Gastroesophageal sphincter (tissue), 4 donors: ENCODE measurements at regions not wholly inside any gene's neighbourhood (a gene's known extent, or its start where the extent isn't known, plus 50 kb on each side); places are given as distances from the start of the nearest gene placed in this dataset.
"Not testable (repeated sequence)": the region's sequence is repeated elsewhere in the genome, so short reads cannot be mapped to it uniquely, and the experiment has no call there.

Experiments used
- ATAC-seq: fragments of 150-250 bp; one replicate; pipeline ENCODE4 v1.9.1; 2016; ENCODE audit warnings: mild to moderate bottlenecking, moderate library complexity
- H3K27ac ChIP-seq, 4 donors: fragments of 200-600 bp; sonication (generic) in 3 of 4; 1 replicate in 3 of 4; 2 replicates in 1 of 4; pipeline ENCODE4 v1.5.1; 2016 to 2019
- H3K27me3 ChIP-seq: fragments of 200-600 bp; sonication (generic); one replicate; pipeline ENCODE4 v1.5.1; 2019
- H3K36me3 ChIP-seq, 2 donors: fragments of 200-600 bp; sonication (generic); one replicate each; pipeline ENCODE4 v1.5.1; 2019; ENCODE audit warnings: control low read depth in 1 of 2
- H3K4me1 ChIP-seq, 3 donors: fragments of 200-600 bp; sonication (generic); 1 replicate in 2 of 3; 2 replicates in 1 of 3; pipeline ENCODE4 v1.5.1; 2016 to 2019; ENCODE audit warnings: control low read depth in 2 of 3
- H3K4me3 ChIP-seq, 2 donors: fragments of 200-600 bp; sonication (generic); one replicate each; pipeline ENCODE4 v1.5.1; 2019; ENCODE audit warnings: mild to moderate bottlenecking in 1 of 2, moderate library complexity in 1 of 2
- H3K9me3 ChIP-seq, 3 donors: fragments of 200-600 bp; sonication (generic); one replicate each; pipeline ENCODE4 v1.5.1; 2017 to 2019; ENCODE audit warnings: control low read depth in 2 of 3
- CTCF ChIP-seq, 4 experiments: fragments of 200-600 bp in 2 of 4; fragments of 450-650 bp in 2 of 4; sonication (generic) in 1 of 4; IDR thresholded peaks; one replicate each; pipeline ENCODE4 v1.5.1; 2017 to 2019; ENCODE audit warnings: antibody characterized with exemption in 4 of 4, mild to moderate bottlenecking in 2 of 4, moderate library complexity in 2 of 4
- EP300 ChIP-seq: sonication (generic); formaldehyde crosslinking; IDR thresholded peaks from one replicate; pipeline ENCODE4 v1.6.1; 2017; ENCODE audit warnings: antibody characterized with exemption, mild to moderate bottlenecking
- POLR2A ChIP-seq, 2 donors: fragments of 450-650 bp; IDR thresholded peaks; one replicate each; pipeline ENCODE4 v1.6.1; 2017; ENCODE audit warnings: antibody characterized with exemption in 2 of 2, mild to moderate bottlenecking in 2 of 2, moderate library complexity in 1 of 2
- POLR2AphosphoS5 ChIP-seq: sonication (generic); formaldehyde crosslinking; IDR thresholded peaks from one replicate; pipeline ENCODE4 v1.6.1; 2017; ENCODE audit warnings: antibody characterized with exemption
- WGBS, 2 donors: methylation state at CpG; one replicate each; pipeline ENCODE4 v1.1.5; 2018; ENCODE audit warnings: low coverage in 1 of 2; 5-methylcytosine and 5-hydroxymethylcytosine counted together

DNA sequence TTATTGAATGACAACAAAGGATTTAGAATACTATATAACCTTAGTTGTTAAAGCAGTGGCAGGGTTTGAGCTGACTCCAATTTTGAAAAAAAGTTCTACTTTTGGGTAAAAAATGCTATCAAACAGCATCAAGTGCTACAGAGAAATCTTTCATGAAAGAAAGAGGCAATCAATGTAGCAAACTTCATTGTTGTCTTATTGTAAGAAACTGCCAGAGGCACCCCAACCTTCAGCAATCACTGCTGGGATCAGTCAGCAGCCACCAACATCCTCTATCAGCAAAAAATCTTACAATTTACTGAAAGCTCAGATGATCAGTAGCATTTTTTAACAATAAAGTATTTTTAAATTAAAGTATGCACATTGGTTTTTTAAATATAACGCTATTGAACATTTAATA, 4754.7 kb upstream of the OR11H1 start:
- H3K4me1 ChIP-seq, H3K27me3 ChIP-seq, H3K4me3 ChIP-seq, H3K36me3 ChIP-seq, ATAC-seq, H3K27ac ChIP-seq: not testable (repeated sequence)
- H3K9me3 ChIP-seq, result peaks cover 0 to 25% (median 2%) of the 10 kb centered on the region in 3 donors
- 33 to 36% methylated on average over 1 of the region's 1 CpG for WGBS, 2 donors

DNA sequence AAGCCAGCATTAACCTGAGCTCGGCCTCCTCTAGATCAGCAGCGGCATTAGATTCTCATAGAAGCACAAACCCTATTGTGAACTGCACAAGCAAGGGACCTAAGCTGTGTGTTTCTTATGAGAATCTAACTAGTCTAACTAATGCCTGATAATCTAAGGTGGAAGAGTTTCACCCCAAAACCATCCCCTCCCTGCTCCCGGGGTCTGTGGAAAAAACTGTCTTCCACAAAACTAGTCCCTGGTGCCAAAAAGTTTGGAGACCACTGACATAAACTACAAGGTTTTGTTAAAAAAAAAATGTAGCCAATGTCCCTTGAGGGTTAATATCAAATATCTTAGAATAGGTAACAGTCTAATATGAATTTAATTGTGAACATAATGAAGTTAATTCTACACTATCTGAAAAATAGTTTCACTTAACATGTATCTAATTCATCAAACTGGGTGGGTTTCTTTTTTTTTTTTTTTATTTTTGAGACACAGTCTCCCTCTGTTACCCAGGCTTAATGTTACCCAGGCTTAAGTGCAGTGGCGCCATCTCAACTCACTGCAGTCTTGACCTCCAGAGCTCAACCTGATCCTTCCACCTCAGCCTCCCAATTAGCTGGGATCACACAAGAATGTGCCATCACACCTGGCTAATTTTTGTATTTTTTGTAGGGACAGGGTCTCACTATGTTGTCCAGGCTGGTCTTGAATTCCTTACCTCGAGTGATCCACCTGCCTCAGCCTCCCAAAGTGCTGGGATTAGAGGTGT, 4752.2 kb upstream of the OR11H1 start:
- ATAC-seq, H3K36me3 ChIP-seq, H3K27me3 ChIP-seq, H3K27ac ChIP-seq, H3K4me1 ChIP-seq, H3K4me3 ChIP-seq: not testable (repeated sequence)
- 47 to 49% methylated on average over 5 of the region's 5 CpGs for WGBS, 2 donors
- peaks cover 0 to 13% (median 0%) of the 10 kb centered on the region in 3 donors for H3K9me3 ChIP-seq

GRCh38 chr22:10776358-10776729, 4751.6 kb upstream of the OR11H1 start:
- ATAC-seq, result not testable (repeated sequence)
- 41 to 53% methylated on average over 7 of the region's 7 CpGs for WGBS, 2 donors

DNA sequence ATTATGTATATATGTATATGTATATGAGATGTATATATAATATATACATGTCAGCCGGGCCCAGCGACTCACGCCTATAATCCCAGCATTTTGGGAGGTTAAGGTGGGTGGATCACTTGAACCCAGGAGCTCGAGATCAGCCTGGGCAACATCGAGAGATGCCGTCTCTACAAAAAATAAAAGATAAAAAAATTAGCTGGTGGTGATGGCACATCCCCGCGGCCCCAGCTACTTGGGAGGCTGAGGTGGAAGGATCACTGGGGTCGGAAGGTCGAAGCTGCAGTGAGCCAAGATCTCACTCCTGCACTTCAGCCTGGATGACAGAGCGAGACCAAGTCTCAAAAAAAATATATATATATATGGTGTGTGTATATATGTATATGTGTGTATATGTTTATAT, 4750.3 kb upstream of the OR11H1 start:
- WGBS, 2 donors, result 67 to 68% methylated on average over 11 of the region's 11 CpGs
- H3K9me3 ChIP-seq, result not testable (repeated sequence)
- peak; percentile 15 for ATAC-seq

More at GRCh38 chr22:10776358-10776729, 4751.6 kb upstream of the OR11H1 start:
- H3K27me3 ChIP-seq, H3K36me3 ChIP-seq, H3K27ac ChIP-seq, H3K4me3 ChIP-seq, H3K4me1 ChIP-seq: not testable (repeated sequence)
- H3K9me3 ChIP-seq, result peaks cover 0 to 12% (median 0%) of the 10 kb centered on the region in 3 donors

DNA sequence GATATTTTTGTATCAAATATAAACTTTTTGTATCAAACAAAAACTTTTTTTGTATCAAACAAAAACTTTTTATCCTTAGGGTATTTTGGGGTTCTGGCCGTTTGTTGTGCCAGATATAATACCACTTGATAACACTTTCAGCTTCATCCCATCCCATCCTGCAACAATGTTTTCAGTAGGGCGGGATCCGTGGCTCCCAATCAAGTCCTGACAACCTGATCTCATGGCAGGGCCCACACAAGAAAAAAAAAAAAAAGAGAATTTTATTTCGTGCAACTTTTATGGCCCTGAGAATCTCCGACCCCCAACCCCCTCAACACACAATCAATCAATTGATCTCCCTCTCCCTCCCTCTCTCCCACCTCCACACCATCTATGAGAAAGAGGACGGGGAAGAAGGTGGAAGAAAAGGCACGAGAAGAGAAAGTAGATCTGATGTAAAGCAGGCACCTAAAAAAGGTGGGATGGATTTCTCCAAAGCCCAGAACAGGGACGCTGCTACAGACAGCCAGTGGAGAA, 4749.6 kb upstream of the OR11H1 start:
- 33 to 43% methylated on average over 7 to 8 of the region's 8 CpGs for WGBS, 2 donors
- H3K36me3 ChIP-seq, result no peaks in the 10 kb centered on the region
- H3K4me3 ChIP-seq, result no peak overlapping the region
- H3K27ac ChIP-seq, result no peak overlapping the region
- H3K27me3 ChIP-seq, result no peaks in the 10 kb centered on the region
- TF ChIP-seq POLR2A (IDR thresholded peaks at IDR 0.05) (no peak), POLR2AphosphoS5 (no peak), CTCF (IDR thresholded peaks at IDR 0.05) (no peak), EP300 (no peak)
- no peak for ATAC-seq
- H3K4me1 ChIP-seq, result no peaks in the 10 kb centered on the region
- H3K9me3 ChIP-seq, result no peaks in the 10 kb centered on the region

More for the DNA sequence above, 4750.3 kb upstream of the OR11H1 start:
- H3K4me3 ChIP-seq, H3K27ac ChIP-seq, H3K36me3 ChIP-seq, H3K27me3 ChIP-seq, H3K4me1 ChIP-seq: not testable (repeated sequence)

DNA sequence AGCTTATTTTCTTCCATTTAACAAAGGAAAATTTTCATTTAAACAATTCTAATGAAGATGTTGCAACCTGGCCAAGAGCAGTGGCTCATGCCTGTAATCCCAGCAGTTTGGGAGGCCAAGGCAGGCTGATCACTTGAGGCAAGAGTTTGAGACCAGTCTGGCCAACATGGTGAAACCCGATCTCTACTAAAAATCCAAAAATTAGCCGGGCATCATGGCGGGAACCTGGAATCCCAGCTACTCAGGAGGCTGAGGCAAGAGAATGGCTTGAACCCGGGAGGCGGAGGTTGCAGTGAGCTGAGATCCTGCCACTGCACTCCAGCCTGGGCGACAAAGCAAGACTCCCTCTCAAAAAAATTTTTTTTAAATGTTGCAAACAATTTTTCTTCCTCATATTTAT, 4748.8 kb upstream of the OR11H1 start:
- not testable (repeated sequence) for H3K4me3 ChIP-seq, H3K27me3 ChIP-seq, H3K4me1 ChIP-seq, H3K36me3 ChIP-seq, H3K27ac ChIP-seq, ATAC-seq, H3K9me3 ChIP-seq
- WGBS, 2 donors, result 67 to 70% methylated on average over 6 of the region's 6 CpGs

GRCh38 chr22:10780281-10780680, 4747.7 kb upstream of the OR11H1 start:
- no peaks in the 10 kb centered on the region for H3K36me3 ChIP-seq
- no peak overlapping the region for H3K4me3 ChIP-seq
- H3K27ac ChIP-seq, result no peak overlapping the region
- peak; percentile 8 for ATAC-seq
- no peaks in the 10 kb centered on the region for H3K4me1 ChIP-seq
- no peaks in the 10 kb centered on the region for H3K9me3 ChIP-seq
- TF ChIP-seq POLR2A (IDR thresholded peaks at IDR 0.05) (no peak), CTCF (IDR thresholded peaks at IDR 0.05) (no peak), EP300 (no peak), POLR2AphosphoS5 (no peak)
- H3K27me3 ChIP-seq, result no peaks in the 10 kb centered on the region
- WGBS, 2 donors, result 57 to 58% methylated on average over 8 of the region's 8 CpGs
